Testis (tissue), 2 donors: ENCODE measurements at regions not wholly inside any gene's neighbourhood (a gene's known extent, or its start where the extent isn't known, plus 50 kb on each side); places are given as distances from the start of the nearest gene placed in this dataset.

Experiments
- DNase-seq: peaks from one replicate; pipeline ENCODE4 v3.0.0-alpha.2; 2019
- H3K27ac ChIP-seq, 2 donors: fragments of 200-600 bp; sonication (generic); one replicate each; pipeline ENCODE4 v1.5.1; 2019
- H3K27me3 ChIP-seq: fragments of 200-600 bp; sonication (generic); one replicate; pipeline ENCODE4 v1.5.1; 2019
- H3K36me3 ChIP-seq: fragments of 200-600 bp; sonication (generic); one replicate; pipeline ENCODE4 v1.5.1; 2017; ENCODE audit warnings: low read depth; ENCODE audit errors: missing control alignments
- H3K4me1 ChIP-seq: fragments of 200-600 bp; sonication (generic); one replicate; pipeline ENCODE4 v1.5.1; 2019
- H3K4me3 ChIP-seq, 2 donors: fragments of 200-600 bp; sonication (generic); one replicate each; pipeline ENCODE4 v1.5.1; 2017 to 2019
- H3K9me3 ChIP-seq: fragments of 200-600 bp; sonication (generic); one replicate; pipeline ENCODE4 v1.5.1; 2017
- CTCF ChIP-seq, 3 experiments: fragments of 450-650 bp in 2 of 3; fragments of 200-600 bp in 1 of 3; sonication (generic) in 1 of 3; IDR thresholded peaks; one replicate each; pipeline ENCODE4 v1.5.1; 2016 to 2019; ENCODE audit warnings: antibody characterized with exemption in 3 of 3, mild to moderate bottlenecking in 2 of 3, moderate library complexity in 1 of 3
- POLR2A ChIP-seq: fragments of 450-650 bp; IDR thresholded peaks from one replicate; pipeline ENCODE4 v1.6.1; 2017; ENCODE audit warnings: antibody characterized with exemption, mild to moderate bottlenecking, moderate library complexity
- WGBS, 2 donors: methylation state at CpG; one replicate each; pipeline ENCODE4 v1.1.5; 2018; 5-methylcytosine and 5-hydroxymethylcytosine counted together
- intact Hi-C: fragments of 100-400 bp; cut with DNase I; formaldehyde crosslinking; loops from one replicate; pipeline ENCODE4 v1.15.1; 2023; ENCODE audit warnings: low total_unique reads

DNA sequence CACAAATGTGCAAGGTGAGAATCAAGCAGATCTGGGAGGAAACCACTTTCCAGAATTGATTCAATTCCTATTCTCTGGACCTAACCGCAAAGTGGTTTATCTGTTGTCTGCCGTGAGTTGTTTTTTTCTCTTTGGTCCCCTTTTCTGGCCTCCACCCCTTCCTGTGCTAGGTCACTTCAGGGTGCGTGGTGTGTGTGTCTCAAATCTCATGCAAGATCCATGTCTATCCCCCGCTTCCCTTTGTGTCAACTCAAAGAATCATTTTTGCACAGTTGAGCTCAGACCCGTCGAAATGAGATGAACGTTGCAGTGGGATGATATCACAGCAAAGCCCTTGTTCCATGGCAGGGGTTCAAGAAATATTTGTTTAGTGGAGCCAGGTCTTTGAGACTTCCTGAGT, 184.5 kb downstream of the GATA3 start:
- TF ChIP-seq POLR2A, result no peak
- DNase-seq, result no peak
- intact Hi-C loops, result no loop called here
- no peaks in the 10 kb centered on the region for H3K9me3 ChIP-seq
- no peaks in the 10 kb centered on the region for H3K27me3 ChIP-seq
- H3K36me3 ChIP-seq, result no peaks in the 10 kb centered on the region
- 69 to 77% methylated on average over 7 of the region's 7 CpGs for WGBS, 2 donors
- no peak overlapping the region for H3K4me3 ChIP-seq
- H3K4me1 ChIP-seq, result no peaks in the 10 kb centered on the region
- H3K27ac ChIP-seq, result no peak overlapping the region

DNA sequence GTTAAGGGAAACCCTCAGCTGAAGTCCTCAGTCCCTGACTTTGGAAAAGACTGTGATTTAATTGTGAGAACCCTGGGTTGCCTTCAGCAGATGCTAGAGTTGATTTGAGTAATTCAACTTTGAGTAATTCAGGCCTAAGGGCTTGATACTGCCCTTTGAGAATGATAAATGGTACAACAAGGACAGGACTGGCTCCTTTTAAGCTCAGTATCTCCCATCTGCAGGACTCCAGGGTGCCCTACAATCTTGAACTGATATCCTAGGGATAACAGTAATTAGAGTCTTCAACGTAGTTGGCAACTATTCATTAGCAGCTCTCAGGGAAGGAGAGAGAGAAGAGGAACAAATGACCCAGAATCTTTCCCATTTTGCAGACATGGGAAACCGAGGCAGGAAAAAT, 186.4 kb downstream of the GATA3 start:
- Histone ChIP-seq H3K4me3 (no peak overlapping the region), H3K36me3 (no peaks in the 10 kb centered on the region), H3K27ac (no peak overlapping the region), H3K4me1 (no peaks in the 10 kb centered on the region), H3K9me3 (no peaks in the 10 kb centered on the region), H3K27me3 (no peaks in the 10 kb centered on the region)
- WGBS, 2 donors, result 82% methylated on average over 2 of the region's 2 CpGs
- intact Hi-C loops, result no loop called here
- no peak for DNase-seq
- TF ChIP-seq POLR2A (no peak), CTCF (IDR thresholded peaks at IDR 0.05) (no peak)

- Histone ChIP-seq H3K4me3 (no peak overlapping the region), H3K4me1 (no peaks in the 10 kb centered on the region), H3K27me3 (no peaks in the 10 kb centered on the region), H3K9me3 (no peaks in the 10 kb centered on the region), H3K27ac (no peak overlapping the region), H3K36me3 (no peaks in the 10 kb centered on the region)
- TF ChIP-seq POLR2A (no peak), CTCF (IDR thresholded peaks at IDR 0.05) (no peak)
- no peak for DNase-seq
- WGBS, 2 donors, result 83 to 87% methylated on average over 7 to 8 of the region's 8 CpGs
- intact Hi-C loops, result no loop called here
Measured at GRCh38 chr10:8242295-8242872, 187.9 kb downstream of the GATA3 start.

DNA sequence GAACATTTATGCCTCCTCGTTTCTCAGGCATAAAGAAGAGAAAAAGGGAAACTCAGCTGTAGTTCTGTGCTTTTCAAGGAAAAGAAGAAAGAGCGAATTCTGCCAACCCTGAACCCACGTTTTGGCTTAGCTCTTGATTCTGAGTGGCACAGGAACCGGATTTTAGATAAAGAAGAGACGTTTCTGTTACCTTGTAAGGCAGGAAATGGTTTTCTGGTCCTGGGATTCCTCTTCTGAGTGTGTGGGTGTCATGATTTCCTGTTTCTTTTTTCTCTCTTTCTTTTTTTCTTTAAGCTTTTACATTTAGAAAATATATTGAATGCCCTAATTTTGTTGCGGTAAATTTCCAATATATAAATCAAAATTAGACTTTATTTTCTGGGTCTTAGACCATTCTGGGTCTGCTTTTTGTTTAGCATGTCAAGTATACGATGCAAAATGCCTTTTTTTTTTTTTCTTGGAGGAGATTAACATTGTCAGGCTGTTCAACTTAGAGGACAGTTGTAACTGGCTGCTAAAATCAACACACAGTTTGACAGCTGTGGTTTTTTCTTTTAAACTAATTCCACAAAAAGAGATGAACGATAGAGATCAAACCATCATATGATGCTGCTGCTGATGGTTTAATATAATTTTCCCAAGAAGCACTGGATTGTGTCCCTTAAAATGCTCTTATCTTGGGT, 190.8 kb downstream of the GATA3 start:
- H3K9me3 ChIP-seq, result no peaks in the 10 kb centered on the region
- H3K4me3 ChIP-seq, result no peak overlapping the region
- H3K4me1 ChIP-seq, result no peaks in the 10 kb centered on the region
- no peak overlapping the region for H3K27ac ChIP-seq
- no peaks in the 10 kb centered on the region for H3K27me3 ChIP-seq
- DNase-seq, result no peak
- no peak for TF ChIP-seq POLR2A
- TF ChIP-seq CTCF (IDR thresholded peaks at IDR 0.05), result no peak
- no peaks in the 10 kb centered on the region for H3K36me3 ChIP-seq
- WGBS, 2 donors, result 48 to 49% methylated on average over 8 of the region's 8 CpGs
- intact Hi-C loops, result no loop called here

DNA sequence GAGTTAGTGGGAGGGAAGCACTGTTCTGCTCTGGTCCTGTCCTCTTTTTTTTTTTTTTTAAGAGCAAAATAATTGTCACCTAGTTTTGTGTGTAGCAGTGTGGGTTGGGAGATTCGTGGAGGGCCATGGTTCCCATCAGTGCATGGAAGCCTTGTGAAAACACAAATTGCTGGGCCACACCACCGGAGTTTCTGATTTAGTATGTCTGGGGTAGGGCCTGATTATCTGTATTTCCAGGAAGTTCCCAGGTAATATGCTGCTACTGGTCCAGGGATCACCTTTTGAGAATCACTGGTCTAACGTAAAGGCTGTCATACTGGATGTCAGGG, 191.3 kb downstream of the GATA3 start:
- H3K27ac ChIP-seq, result no peak overlapping the region
- no peaks in the 10 kb centered on the region for H3K36me3 ChIP-seq
- H3K4me3 ChIP-seq, result no peak overlapping the region
- no peak for TF ChIP-seq CTCF (IDR thresholded peaks at IDR 0.05)
- TF ChIP-seq POLR2A, result no peak
- H3K4me1 ChIP-seq, result no peaks in the 10 kb centered on the region
- no peaks in the 10 kb centered on the region for H3K9me3 ChIP-seq
- no peak for DNase-seq
- WGBS, 2 donors, result 81 to 87% methylated on average over 3 of the region's 3 CpGs
- intact Hi-C loops, result no loop called here
- no peaks in the 10 kb centered on the region for H3K27me3 ChIP-seq
